ENCODE measurements at regions not wholly inside any gene's neighbourhood (a gene's known extent, or its start where the extent isn't known, plus 50 kb on each side); places are given as distances from the start of the nearest gene placed in this dataset.

DNA sequence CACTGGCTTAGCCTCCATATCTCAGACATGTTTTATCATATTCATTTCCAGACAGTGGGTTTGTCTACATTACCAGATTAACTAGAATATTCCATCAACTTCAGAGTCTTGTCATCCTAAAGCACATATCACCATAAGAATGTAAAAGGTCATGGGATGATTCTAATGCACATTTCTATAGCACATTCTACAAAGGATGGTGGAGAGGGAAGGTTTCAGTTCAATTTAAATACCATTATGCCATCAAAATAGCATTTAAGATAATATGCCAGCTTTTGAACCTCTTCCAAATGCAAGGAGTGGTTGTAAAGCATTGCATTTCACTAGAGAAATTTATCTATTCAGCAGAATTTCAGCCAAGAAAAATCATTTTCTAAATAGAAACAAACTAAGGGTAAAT lies 970.5 kb downstream of the TTLL7 start:
- Histone ChIP-seq H3F3A (ENCODE audit: control insufficient read depth, insufficient read depth) (no peaks in the 10 kb centered on the region), H4K20me1 (ENCODE audit: control insufficient read depth, insufficient read depth, low read depth, low read length) (no peaks in the 10 kb centered on the region), H3K36me3 (ENCODE audit: control insufficient read depth, low read length) (no peaks in the 10 kb centered on the region), H3K4me2 (ENCODE audit: low read length) (no peak overlapping the region), H3K9me3 (ENCODE audit: control insufficient read depth, insufficient read depth, low read length) (no peaks in the 10 kb centered on the region), H3K27ac (ENCODE audit: low read depth, low read length) (no peak overlapping the region), H3K4me3 (ENCODE audit: low read length) (no peak overlapping the region), H3K79me2 (ENCODE audit: control insufficient read depth, low read length) (no peaks in the 10 kb centered on the region), H3K4me1 (ENCODE audit: control insufficient read depth, low read length) (no peaks in the 10 kb centered on the region), H3K27me3 (ENCODE audit: control insufficient read depth, low read length) (no peaks in the 10 kb centered on the region), H3K9me2 (replicated peaks; ENCODE audit: control insufficient read depth, low read length) (no peaks in the 10 kb centered on the region)
- TF ChIP-seq, protein P1, sequence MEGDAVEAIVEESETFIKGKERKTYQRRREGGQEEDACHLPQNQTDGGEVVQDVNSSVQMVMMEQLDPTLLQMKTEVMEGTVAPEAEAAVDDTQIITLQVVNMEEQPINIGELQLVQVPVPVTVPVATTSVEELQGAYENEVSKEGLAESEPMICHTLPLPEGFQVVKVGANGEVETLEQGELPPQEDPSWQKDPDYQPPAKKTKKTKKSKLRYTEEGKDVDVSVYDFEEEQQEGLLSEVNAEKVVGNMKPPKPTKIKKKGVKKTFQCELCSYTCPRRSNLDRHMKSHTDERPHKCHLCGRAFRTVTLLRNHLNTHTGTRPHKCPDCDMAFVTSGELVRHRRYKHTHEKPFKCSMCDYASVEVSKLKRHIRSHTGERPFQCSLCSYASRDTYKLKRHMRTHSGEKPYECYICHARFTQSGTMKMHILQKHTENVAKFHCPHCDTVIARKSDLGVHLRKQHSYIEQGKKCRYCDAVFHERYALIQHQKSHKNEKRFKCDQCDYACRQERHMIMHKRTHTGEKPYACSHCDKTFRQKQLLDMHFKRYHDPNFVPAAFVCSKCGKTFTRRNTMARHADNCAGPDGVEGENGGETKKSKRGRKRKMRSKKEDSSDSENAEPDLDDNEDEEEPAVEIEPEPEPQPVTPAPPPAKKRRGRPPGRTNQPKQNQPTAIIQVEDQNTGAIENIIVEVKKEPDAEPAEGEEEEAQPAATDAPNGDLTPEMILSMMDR (IDR thresholded peaks at IDR 0.05; ENCODE audit: low read depth, low read length, poor library complexity, severe bottlenecking): no peak
- no peak for TF ChIP-seq EZH2phosphoT487 (IDR thresholded peaks at IDR 0.05; ENCODE audit: borderline replicate concordance, low read length)

DNA sequence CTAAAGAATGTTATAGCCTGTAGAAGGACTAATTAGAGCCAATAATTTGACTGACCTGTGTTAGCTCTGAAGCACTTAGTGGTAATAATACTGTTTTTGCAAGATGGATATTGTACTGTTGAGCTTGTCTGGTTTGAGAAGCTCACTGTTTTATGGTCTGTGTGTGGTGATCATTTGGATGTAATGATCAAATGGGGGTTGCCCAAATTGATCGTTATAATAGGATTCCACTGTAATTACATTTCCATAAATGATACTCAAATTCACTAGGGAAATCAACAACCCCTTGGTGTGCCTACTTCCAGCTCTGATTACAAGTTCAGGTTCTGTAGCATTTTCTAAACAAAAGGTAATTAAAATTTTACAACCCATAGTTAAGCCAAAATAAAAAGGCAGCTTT lies 971.4 kb downstream of the TTLL7 start:
- Histone ChIP-seq H3K27ac (ENCODE audit: low read depth, low read length) (no peak overlapping the region), H3K27me3 (ENCODE audit: control insufficient read depth, low read length) (no peaks in the 10 kb centered on the region), H3F3A (ENCODE audit: control insufficient read depth, insufficient read depth) (no peaks in the 10 kb centered on the region), H3K9me2 (replicated peaks; ENCODE audit: control insufficient read depth, low read length) (no peaks in the 10 kb centered on the region), H3K36me3 (ENCODE audit: control insufficient read depth, low read length) (no peaks in the 10 kb centered on the region), H3K4me3 (ENCODE audit: low read length) (no peak overlapping the region), H3K9me3 (ENCODE audit: control insufficient read depth, insufficient read depth, low read length) (no peaks in the 10 kb centered on the region), H3K79me2 (ENCODE audit: control insufficient read depth, low read length) (no peaks in the 10 kb centered on the region), H3K4me2 (ENCODE audit: low read length) (no peak overlapping the region), H3K4me1 (ENCODE audit: control insufficient read depth, low read length) (no peaks in the 10 kb centered on the region), H4K20me1 (ENCODE audit: control insufficient read depth, insufficient read depth, low read depth, low read length) (no peaks in the 10 kb centered on the region)
- TF ChIP-seq, protein P1 (IDR thresholded peaks at IDR 0.05; ENCODE audit: low read depth, low read length, poor library complexity, severe bottlenecking): no peak
- no peak for TF ChIP-seq EZH2phosphoT487 (IDR thresholded peaks at IDR 0.05; ENCODE audit: borderline replicate concordance, low read length)

DNA sequence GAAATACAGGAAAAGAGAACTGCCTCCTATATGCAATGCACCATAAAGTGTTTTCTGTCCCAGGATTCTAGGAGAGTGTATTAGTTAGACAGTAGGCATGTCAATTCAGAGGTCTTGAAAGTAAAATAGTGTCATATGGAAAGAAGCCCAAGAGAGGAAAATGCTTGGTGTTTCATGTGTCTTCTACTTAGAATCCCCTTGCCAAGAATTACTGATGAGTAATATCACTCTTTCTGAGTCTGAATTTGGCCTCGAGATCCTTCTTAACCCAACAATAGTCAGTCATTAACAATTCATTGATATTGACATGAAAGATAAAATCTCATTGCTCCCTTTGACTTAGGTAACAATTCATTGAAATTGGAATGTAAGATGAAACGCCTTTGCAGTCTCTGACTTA lies 972.2 kb downstream of the TTLL7 start:
- no peak for TF ChIP-seq EZH2phosphoT487 (IDR thresholded peaks at IDR 0.05; ENCODE audit: borderline replicate concordance, low read length)
- TF ChIP-seq, protein P1 (IDR thresholded peaks at IDR 0.05; ENCODE audit: low read depth, low read length, poor library complexity, severe bottlenecking): no peak
- no peaks in the 10 kb centered on the region for H3K9me2 ChIP-seq (replicated peaks; ENCODE audit: control insufficient read depth, low read length)

More for the DNA sequence above, 972.2 kb downstream of the TTLL7 start:
- no peak overlapping the region for H3K27ac ChIP-seq (ENCODE audit: low read depth, low read length)
- no peaks in the 10 kb centered on the region for H3K4me1 ChIP-seq (ENCODE audit: control insufficient read depth, low read length)
- no peak overlapping the region for H3K4me2 ChIP-seq (ENCODE audit: low read length)
- H3K36me3 ChIP-seq (ENCODE audit: control insufficient read depth, low read length): no peaks in the 10 kb centered on the region
- H4K20me1 ChIP-seq (ENCODE audit: control insufficient read depth, insufficient read depth, low read depth, low read length): no peaks in the 10 kb centered on the region
- no peaks in the 10 kb centered on the region for H3K79me2 ChIP-seq (ENCODE audit: control insufficient read depth, low read length)
- no peaks in the 10 kb centered on the region for H3K27me3 ChIP-seq (ENCODE audit: control insufficient read depth, low read length)
- H3F3A ChIP-seq (ENCODE audit: control insufficient read depth, insufficient read depth): no peaks in the 10 kb centered on the region
- no peak overlapping the region for H3K4me3 ChIP-seq (ENCODE audit: low read length)
- no peaks in the 10 kb centered on the region for H3K9me3 ChIP-seq (ENCODE audit: control insufficient read depth, insufficient read depth, low read length)
